HepG2 (cell line): ENCODE measurements at regions not wholly inside any gene's neighbourhood (a gene's known extent, or its start where the extent isn't known, plus 50 kb on each side); places are given as distances from the start of the nearest gene placed in this dataset.

Experiments
- CEBPB ChIP-seq: IDR thresholded peaks from 2 replicates; pipeline ENCODE4 v1.6.1; 2011; ENCODE audit warnings: low read depth, low read length, improper control_type of control experiment, borderline replicate concordance
- E2F2 ChIP-seq: sonication (generic); formaldehyde crosslinking; IDR thresholded peaks from 2 replicates; pipeline ENCODE4 v1.4.0; 2020; ENCODE audit warnings: missing genetic modification reagents, borderline replicate concordance
- NR1H2 ChIP-seq: sonication (generic); formaldehyde crosslinking; IDR thresholded peaks from 2 replicates; pipeline ENCODE4 v1.8.1; 2022; ENCODE audit warnings: low read depth, missing genetic modification reagents, borderline replicate concordance
- POLR2A ChIP-seq, 2 experiments: IDR thresholded peaks; 2 replicates each; pipeline ENCODE4 v1.6.1; 2011; ENCODE audit warnings: low read depth in 2 of 2, low read length in 2 of 2, mild to moderate bottlenecking in 1 of 2, moderate library complexity in 1 of 2; ENCODE audit not compliant: insufficient read depth in 1 of 2
- RAD21 ChIP-seq: fragments of 450-650 bp; formaldehyde crosslinking; IDR thresholded peaks from 2 replicates; pipeline ENCODE4 v1.5.0; 2020; ENCODE audit warnings: mild to moderate bottlenecking
- RXRA ChIP-seq: sonication (generic); formaldehyde crosslinking; IDR thresholded peaks from 2 replicates; pipeline ENCODE4 v1.5.1; 2020; ENCODE audit warnings: missing genetic modification reagents
- SMARCC2 ChIP-seq: fragments of 450-650 bp; IDR thresholded peaks from 2 replicates; pipeline ENCODE4 v1.6.1; 2017; ENCODE audit warnings: antibody characterized with exemption, mild to moderate bottlenecking
- ZNF143 ChIP-seq: sonication (generic); formaldehyde crosslinking; IDR thresholded peaks from 2 replicates; pipeline ENCODE4 v1.4.0; 2020; ENCODE audit warnings: missing genetic modification reagents
- ZNF713 ChIP-seq: sonication (generic); formaldehyde crosslinking; IDR thresholded peaks from 2 replicates; pipeline ENCODE4 v1.4.0; 2020; ENCODE audit warnings: mild to moderate bottlenecking, missing genetic modification reagents
- ZNF761 ChIP-seq: sonication (generic); formaldehyde crosslinking; conservative IDR thresholded peaks from 2 replicates; pipeline ENCODE4 v1.4.0; 2020; ENCODE audit warnings: mild to moderate bottlenecking, missing genetic modification reagents
- ZNF766 ChIP-seq: sonication (generic); formaldehyde crosslinking; IDR thresholded peaks from 2 replicates; pipeline ENCODE4 v1.5.0; 2020; ENCODE audit warnings: missing genetic modification reagents, borderline replicate concordance
- TF ChIP-seq, protein P1 (sequence below): IDR thresholded peaks from 2 replicates; pipeline ENCODE4 v1.6.1; 2012; ENCODE audit warnings: inconsistent platforms

DNA sequence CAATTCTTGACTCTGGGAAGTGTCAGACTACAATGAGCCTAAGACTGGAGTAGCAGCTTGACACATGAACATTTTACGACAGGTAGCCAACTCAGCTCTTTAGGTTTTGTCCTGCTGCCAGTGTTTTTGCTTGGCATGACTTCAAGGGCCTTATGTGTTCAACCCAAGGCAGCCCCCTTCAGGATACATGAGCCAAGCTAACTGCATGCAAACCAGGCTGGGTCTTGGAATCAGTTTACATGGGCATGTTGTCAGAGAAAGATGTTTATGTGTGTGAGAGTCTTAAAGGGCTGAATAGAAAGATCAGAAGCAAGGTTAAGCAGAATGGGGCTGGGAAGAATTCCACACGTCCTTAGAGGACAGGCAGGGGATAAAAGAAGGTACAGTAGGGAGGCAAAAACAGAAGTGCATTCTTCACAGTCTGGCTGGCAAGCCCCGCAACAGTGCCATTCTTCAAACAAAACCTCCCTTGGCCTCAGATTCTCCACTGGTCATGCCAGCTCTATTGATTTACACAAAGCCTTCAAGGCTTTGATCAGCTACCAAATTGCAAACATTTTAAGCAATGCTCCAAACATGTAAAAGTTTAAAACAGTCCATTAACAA, 97.3 kb downstream of the NKX6-1 start:
- TF ChIP-seq RXRA (CRISPR knock-in tag): no peak
- TF ChIP-seq POLR2A (IDR thresholded peaks at IDR 0.05; ENCODE audit: insufficient read depth in 1 of 2, low read depth in 2 of 2, low read length in 2 of 2): no peak
- TF ChIP-seq, protein P1, sequence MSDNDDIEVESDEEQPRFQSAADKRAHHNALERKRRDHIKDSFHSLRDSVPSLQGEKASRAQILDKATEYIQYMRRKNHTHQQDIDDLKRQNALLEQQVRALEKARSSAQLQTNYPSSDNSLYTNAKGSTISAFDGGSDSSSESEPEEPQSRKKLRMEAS: no peak
- TF ChIP-seq ZNF766 (CRISPR knock-in tag): no peak
- no peak for TF ChIP-seq RAD21 (CRISPR knock-in tag)
- TF ChIP-seq ZNF143: no peak
- no peak for TF ChIP-seq ZNF713 (CRISPR knock-in tag)
- TF ChIP-seq CEBPB: no peak
- TF ChIP-seq ZNF761 (CRISPR knock-in tag): no peak
- TF ChIP-seq SMARCC2: no peak
- TF ChIP-seq E2F2: no peak
- TF ChIP-seq NR1H2 (CRISPR knock-in tag): no peak
